Activated naive CD8-positive, alpha-beta T cell treated with anti-CD3 and anti-CD28 coated beads for 36 hours (primary cell): ENCODE measurements at regions not wholly inside any gene's neighbourhood (a gene's known extent, or its start where the extent isn't known, plus 50 kb on each side); places are given as distances from the start of the nearest gene placed in this dataset.
"Not testable (repeated sequence)": the region's sequence is repeated elsewhere in the genome, so short reads cannot be mapped to it uniquely, and the experiment has no call there.

Source experiments
- DNase-seq: peaks from one replicate; pipeline ENCODE4 v3.0.0; 2021
- H3K27ac Mint-ChIP-seq: one replicate; pipeline ENCODE4 v1.8.0; 2022; ENCODE audit warnings: mild to moderate bottlenecking, moderate library complexity, mixed read lengths
- H3K27me3 Mint-ChIP-seq: one replicate; pipeline ENCODE4 v1.8.0; 2022; ENCODE audit warnings: mild to moderate bottlenecking, mixed read lengths
- H3K36me3 Mint-ChIP-seq: one replicate; pipeline ENCODE4 v1.8.0; 2021; ENCODE audit warnings: mild to moderate bottlenecking, mixed read lengths
- H3K4me1 Mint-ChIP-seq: one replicate; pipeline ENCODE4 v1.8.0; 2021; ENCODE audit warnings: mixed read lengths
- H3K4me3 Mint-ChIP-seq: one replicate; pipeline ENCODE4 v1.8.0; 2022; ENCODE audit warnings: mild to moderate bottlenecking, moderate library complexity, mixed read lengths
- H3K9me3 Mint-ChIP-seq: one replicate; pipeline ENCODE4 v1.8.0; 2022; ENCODE audit warnings: mixed read lengths

DNA sequence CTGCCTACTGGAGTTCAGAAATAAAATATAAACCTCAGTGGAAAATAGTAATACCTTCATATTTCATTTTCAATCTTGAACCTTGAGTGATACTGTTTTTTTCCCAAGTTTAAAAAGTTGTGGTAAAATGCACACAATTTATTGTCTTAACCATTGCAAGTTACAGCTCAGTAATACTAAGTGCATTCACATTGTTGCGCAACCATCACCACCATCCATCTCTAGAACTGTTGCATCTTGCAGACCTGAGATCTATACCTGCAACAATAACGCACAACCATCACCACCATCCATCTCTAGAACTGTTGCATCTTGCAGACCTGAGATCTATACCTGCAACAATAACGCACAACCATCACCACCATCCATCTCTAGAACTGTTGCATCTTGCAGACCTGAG, 162.6 kb upstream of the PLGLB1 start:
- H3K4me1 Mint-ChIP-seq, H3K4me3 Mint-ChIP-seq, H3K27ac Mint-ChIP-seq, H3K36me3 Mint-ChIP-seq, H3K9me3 Mint-ChIP-seq, DNase-seq, H3K27me3 Mint-ChIP-seq: not testable (repeated sequence)

DNA sequence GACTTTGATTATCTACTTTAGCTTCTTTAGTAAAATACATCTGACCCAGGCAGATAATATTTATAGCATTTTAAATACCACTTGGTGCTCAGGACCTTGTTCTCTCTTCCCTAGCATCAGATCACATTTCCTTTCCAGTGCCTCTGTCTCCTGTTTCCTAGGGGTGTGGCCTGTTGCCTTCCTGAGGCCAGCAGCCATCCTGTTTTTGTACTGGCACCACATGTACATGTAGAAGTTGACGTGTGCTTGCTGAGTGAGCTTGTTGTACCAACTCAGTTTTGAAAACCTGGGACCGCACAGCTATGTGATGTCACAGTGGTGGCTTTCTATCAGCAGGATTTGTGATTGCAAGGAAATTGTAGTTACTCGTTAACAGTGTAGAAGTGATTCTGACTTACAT, 167.6 kb upstream of the PLGLB1 start:
- not testable (repeated sequence) for DNase-seq, H3K4me1 Mint-ChIP-seq

DNA sequence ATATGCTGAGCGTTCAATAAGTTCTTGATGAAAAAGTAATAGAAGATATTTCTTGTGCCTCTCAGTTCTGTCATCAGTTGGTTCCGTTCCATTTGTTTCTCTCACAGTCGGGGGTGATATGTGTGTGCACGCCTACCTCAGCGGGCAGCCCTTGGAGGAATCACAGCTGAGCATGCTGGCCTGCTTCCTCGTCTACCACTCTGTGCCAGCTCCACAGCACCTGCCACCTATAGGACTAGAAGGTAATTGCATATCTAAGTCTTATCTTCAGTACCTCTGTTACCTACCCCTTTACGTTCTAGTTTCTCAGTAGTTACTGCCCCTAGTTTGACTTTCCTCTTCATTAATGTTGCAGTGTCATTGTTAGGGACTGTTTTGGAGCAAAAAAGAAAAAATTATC, 171.7 kb upstream of the PLGLB1 start:
- H3K4me3 Mint-ChIP-seq, H3K36me3 Mint-ChIP-seq: not testable (repeated sequence)

More for the DNA sequence above, 167.6 kb upstream of the PLGLB1 start:
- H3K27ac Mint-ChIP-seq, H3K4me3 Mint-ChIP-seq, H3K36me3 Mint-ChIP-seq, H3K27me3 Mint-ChIP-seq, H3K9me3 Mint-ChIP-seq: not testable (repeated sequence)

DNA sequence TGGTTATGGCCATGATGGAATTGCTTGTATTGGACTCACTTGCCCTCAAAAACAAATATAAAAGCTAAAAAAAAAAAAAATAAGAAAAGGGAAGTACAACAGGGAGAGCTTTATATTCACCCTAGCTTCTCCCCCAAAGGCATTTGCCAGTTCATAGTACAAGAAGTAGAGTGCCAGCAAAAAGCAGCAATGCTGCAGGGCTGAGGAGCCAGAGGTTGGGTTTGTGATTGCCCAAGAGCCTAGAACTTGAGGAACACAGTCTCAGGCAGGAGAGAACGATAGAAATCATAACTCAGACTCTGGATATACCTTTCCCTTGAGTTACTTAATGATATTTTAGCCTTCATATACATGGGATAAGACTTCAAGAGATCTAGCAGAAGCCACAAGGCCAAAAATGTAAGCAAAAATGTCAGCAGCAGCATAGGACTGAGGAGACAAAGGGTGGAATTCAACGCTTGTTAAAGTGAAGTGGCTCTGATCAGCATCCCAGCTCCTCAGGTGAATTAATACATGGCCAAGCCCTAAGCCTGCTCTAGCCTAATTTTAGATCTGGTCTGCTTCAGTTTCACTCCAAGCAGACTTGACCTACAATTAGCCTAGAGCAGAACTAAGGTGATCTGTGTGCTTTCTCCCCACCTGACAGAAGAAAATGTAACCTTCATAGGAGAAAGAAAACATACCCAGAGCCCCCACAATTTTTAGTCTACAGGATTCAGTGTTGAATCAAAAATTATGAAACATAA, 172.8 kb upstream of the PLGLB1 start:
- not testable (repeated sequence) for H3K27me3 Mint-ChIP-seq, H3K4me3 Mint-ChIP-seq, H3K36me3 Mint-ChIP-seq, DNase-seq, H3K9me3 Mint-ChIP-seq, H3K4me1 Mint-ChIP-seq, H3K27ac Mint-ChIP-seq

More for the DNA sequence above, 171.7 kb upstream of the PLGLB1 start:
- H3K4me1 Mint-ChIP-seq, DNase-seq, H3K27ac Mint-ChIP-seq, H3K27me3 Mint-ChIP-seq, H3K9me3 Mint-ChIP-seq: not testable (repeated sequence)

DNA sequence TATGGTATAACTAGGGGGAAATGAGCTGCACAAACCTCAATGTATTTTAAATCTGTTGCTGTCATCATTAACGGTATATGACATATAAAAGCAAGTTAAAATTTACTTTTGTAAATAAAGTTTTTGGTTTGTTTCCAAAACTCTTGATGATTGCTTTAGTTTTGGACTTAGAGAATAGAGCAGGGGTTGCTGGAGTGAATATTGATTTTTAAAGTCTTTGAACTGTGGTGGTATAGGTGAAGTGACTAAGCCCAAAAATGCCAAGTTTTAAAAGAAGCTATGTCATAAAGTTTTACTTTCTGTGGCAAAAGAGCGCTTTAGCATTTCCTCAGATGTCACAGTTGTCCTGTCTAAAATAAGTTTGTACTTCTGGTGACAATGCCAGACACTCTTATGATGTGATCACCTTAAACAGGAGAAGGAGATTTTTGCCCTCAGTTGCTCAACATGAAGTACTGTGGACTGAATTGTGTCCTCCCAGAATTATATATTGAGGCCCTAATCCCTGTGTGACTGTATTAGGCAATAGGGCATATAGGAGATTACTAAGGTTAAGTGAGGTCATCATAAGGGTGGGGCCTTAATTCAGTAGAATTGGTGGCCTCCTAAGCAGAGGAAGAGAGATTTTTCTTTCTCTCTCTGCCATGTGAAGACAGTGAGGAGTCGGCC, 175.2 kb upstream of the PLGLB1 start:
- not testable (repeated sequence) for H3K4me3 Mint-ChIP-seq, H3K9me3 Mint-ChIP-seq, H3K27me3 Mint-ChIP-seq, H3K4me1 Mint-ChIP-seq, H3K27ac Mint-ChIP-seq, DNase-seq, H3K36me3 Mint-ChIP-seq

DNA sequence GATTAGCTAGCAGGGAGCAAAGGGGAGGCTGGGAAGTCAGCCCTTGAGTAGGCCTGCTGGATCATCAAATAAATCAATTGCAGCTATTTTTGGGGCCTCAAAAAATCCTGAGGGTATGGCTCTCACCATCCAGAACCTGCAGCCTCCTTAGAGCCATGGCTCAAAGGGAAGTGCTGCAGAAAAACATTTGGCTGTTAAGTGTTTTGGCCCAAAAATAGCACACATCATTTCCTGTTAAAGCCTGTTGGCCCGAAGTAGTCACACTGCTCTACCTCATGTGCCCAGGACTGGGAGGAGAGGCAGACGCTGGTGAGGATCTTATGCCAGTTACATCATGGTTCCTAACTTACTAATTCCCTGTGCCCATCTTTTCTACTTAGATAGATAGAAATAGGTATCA, 176.8 kb upstream of the PLGLB1 start:
- not testable (repeated sequence) for H3K36me3 Mint-ChIP-seq, H3K4me1 Mint-ChIP-seq, DNase-seq, H3K27me3 Mint-ChIP-seq, H3K27ac Mint-ChIP-seq, H3K9me3 Mint-ChIP-seq, H3K4me3 Mint-ChIP-seq

DNA sequence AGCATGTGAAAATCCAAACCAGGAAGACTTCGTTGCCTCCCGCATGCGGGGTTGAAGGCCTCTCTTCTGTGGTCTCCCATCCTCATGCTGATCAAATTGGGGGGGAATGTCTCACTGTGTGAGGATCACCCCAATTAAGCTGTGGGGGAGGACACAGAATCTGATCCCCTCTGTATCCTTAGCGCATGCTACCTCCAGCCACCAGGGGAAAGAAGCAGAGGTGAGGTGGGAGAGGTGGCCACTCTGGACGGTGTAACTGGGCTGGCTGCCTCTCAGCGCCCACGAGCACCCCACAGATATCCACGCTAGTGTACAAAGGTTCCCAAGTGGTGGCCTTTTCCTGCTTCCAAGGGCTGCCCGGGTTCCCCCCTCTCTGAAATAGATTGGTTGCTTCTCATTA, 177.6 kb upstream of the PLGLB1 start:
- not testable (repeated sequence) for H3K27ac Mint-ChIP-seq, DNase-seq, H3K4me3 Mint-ChIP-seq, H3K36me3 Mint-ChIP-seq, H3K9me3 Mint-ChIP-seq, H3K27me3 Mint-ChIP-seq, H3K4me1 Mint-ChIP-seq

DNA sequence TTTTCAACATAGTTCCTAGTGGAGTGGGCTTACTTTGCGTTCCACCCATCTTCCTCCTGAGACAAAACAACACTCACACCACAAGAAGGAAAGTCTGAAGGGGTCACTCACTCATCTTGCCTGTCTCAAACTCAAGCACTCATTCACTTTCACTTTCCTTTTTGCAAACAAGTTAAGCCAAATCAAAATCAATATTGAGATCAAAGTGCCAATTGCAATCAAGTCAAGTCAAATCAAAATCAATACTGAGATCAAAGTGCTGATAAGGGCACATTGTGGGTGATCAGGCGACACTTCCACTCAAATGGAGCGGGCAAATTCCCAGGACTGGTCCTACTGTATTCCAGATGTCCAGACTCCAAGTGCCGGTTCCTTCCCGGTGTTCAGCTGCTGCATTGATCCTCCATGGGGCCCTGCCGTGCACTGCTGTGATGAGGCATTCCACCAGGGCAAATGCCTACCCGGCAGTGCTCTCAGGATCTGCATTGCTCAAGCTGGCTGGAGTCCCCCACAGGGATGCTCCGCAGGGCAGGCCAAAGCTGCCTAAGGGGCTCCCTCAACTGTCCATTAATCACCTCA, 183.0 kb upstream of the PLGLB1 start:
- DNase-seq, H3K27me3 Mint-ChIP-seq, H3K4me1 Mint-ChIP-seq, H3K27ac Mint-ChIP-seq, H3K36me3 Mint-ChIP-seq, H3K9me3 Mint-ChIP-seq, H3K4me3 Mint-ChIP-seq: not testable (repeated sequence)

DNA sequence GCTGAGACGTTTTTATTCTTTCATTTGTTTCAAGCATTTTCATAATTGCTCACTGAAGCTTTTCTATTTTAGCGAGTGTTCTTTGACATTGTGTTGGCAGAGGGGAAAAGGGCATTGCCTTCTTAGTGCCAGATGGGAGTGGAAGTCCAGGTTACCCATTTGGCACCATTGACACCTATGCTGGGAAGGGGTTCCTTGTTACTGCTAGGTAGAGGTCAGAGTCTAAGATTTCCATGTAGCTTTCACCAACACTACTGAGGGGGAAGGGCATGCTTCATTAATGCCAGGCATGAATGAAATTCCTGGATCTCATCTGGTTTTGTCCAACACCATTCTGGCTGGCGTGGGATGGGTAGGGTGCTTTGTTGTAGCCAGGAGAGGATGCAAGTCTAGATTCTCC, 191.3 kb upstream of the PLGLB1 start:
- H3K36me3 Mint-ChIP-seq, H3K4me1 Mint-ChIP-seq, H3K9me3 Mint-ChIP-seq, H3K27ac Mint-ChIP-seq, H3K27me3 Mint-ChIP-seq, H3K4me3 Mint-ChIP-seq, DNase-seq: not testable (repeated sequence)

DNA sequence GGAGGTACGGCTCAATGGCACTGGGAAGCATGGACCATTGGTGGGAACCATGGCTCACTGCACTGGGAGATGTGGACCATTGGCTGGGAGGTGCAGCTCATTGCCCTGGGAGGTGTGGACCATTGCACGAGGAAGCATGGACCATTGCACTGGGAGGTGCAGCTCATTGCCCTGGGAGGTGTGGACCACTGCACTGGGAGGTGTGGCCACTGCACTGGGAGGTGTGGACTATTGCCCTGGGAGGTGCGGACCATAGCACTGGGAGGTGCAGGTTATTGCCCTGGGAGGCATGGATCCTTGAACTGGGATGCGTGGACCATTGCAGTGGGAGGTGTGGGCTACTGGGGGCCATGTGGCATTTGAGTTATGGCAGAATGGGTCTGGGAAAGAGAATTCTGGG, 195.4 kb upstream of the PLGLB1 start:
- not testable (repeated sequence) for H3K27me3 Mint-ChIP-seq, DNase-seq, H3K27ac Mint-ChIP-seq, H3K4me3 Mint-ChIP-seq, H3K4me1 Mint-ChIP-seq, H3K36me3 Mint-ChIP-seq, H3K9me3 Mint-ChIP-seq

DNA sequence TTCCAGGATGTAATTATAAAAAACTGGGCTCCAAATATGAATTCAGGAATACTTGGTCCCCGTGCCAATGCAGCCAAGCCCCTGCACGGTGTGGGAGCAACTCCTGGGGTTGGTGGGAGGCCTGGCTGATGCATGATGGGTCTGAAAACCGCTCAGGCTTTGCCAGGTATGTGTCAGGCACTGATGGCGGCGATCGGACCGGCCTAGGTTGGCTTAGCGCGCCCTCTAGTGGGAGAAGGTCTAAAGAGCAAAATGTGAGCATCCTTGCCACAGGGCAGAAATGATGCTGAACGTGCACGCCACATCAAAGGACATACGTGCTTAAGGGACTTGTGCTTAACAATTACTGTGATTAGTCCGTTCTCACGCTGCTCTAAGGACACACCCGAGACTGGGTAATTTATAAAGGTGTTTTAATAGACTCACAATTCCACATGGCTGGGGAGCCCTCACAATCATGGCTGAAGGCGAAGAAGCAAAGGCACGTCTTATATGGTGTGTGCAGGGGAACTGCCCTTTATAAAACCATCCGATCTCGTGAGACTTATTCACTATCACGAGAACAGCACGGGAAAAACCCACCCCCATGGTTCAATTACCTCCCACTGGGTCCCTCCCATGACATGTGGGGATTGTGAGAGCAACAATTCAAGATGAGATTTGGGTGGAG, 196.2 kb upstream of the PLGLB1 start:
- H3K27ac Mint-ChIP-seq: not testable (repeated sequence)

DNA sequence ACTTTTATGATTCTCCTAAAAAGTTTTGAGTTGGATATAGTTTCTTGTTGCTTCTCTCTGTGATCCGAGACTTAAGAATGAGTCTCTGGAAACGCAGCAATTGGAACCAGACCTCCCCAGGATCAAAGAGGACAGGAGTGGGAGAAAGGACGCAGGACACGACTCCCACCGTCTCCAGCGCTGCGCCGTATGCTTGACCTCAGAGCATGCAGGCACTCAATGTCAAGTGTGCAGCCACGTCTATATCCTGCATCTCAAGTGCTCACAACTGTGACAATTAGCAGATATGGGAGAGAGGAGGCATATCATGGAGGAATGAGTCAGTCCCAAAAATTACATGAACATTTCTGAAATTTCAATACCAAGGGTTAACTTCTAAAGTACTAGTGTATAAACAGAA, 199.0 kb upstream of the PLGLB1 start:
- DNase-seq, H3K27me3 Mint-ChIP-seq, H3K36me3 Mint-ChIP-seq, H3K4me1 Mint-ChIP-seq, H3K9me3 Mint-ChIP-seq, H3K4me3 Mint-ChIP-seq, H3K27ac Mint-ChIP-seq: not testable (repeated sequence)

More for the DNA sequence above, 196.2 kb upstream of the PLGLB1 start:
- peak; percentile 56 for DNase-seq
- H3K4me1 Mint-ChIP-seq, H3K4me3 Mint-ChIP-seq, H3K36me3 Mint-ChIP-seq, H3K27me3 Mint-ChIP-seq, H3K9me3 Mint-ChIP-seq: not testable (repeated sequence)

DNA sequence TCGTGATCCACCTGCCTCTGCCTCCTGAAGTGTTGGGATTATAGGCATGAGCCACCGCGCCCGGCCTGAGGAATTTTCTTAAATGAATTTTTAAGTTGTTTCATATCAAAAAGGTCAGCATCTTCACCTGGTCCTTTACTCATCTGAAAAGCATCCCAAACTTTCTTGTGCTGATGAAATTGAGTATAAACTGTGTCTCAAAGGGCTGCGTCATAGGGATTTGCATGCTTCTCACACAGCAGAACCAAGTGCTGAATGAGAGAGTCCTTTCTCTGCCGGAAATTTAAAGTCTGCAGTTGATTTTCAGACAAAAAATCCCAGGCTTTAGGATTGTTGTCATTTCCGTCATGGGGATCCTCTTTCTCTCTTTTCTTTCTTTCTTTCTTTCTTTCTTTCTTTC, 200.5 kb upstream of the PLGLB1 start:
- DNase-seq, H3K4me3 Mint-ChIP-seq, H3K27ac Mint-ChIP-seq, H3K4me1 Mint-ChIP-seq, H3K36me3 Mint-ChIP-seq, H3K27me3 Mint-ChIP-seq, H3K9me3 Mint-ChIP-seq: not testable (repeated sequence)

DNA sequence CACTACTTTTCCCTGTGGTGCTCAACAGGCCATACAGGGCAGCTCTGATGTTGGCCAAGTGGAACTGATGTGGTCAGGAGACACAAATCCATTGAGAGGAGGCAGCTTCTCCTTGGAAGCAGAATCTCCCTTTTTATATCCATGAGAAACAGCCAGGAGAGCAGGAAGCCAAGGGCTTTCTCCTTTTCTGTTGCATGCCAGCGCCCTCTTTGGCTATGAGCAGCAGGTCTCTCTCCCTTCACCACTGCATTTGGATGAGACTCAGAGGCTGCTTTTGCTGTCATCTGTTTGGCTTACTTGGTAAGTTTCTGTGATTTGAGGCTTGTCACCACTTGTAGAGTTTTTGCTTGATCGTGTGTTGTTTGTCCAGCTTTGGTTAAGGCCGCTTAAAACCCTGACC, 202.2 kb upstream of the PLGLB1 start:
- H3K4me3 Mint-ChIP-seq, DNase-seq, H3K27ac Mint-ChIP-seq, H3K36me3 Mint-ChIP-seq, H3K4me1 Mint-ChIP-seq, H3K27me3 Mint-ChIP-seq, H3K9me3 Mint-ChIP-seq: not testable (repeated sequence)

DNA sequence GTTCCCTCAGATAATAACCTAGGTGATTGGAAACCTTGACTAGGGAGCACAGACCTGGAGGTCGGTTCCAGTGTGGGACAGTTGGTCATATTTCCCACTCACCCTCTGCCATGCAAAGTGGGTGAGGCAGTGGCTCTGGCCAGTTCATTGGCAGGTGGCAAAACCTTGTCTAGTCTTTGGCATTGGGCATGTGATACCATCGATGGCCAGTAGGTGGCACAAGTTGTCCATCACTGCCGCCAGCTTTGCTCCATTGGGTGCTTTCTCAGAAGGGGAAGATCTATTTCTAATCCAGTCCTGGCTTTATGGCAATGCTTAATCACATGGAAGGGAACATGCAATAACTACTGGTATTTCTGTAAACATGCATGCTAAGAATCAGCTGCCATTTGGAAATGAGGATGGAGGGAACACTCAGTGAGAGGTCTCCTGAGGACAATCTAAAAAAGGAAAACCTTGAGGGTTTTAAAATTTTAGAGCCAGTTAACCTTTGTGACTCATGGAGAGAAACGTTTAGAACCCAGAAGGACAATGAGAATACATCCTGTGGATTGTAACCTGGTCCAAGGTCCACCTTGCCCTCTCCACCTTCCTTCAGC, 207.5 kb upstream of the PLGLB1 start:
- DNase-seq, H3K4me3 Mint-ChIP-seq, H3K4me1 Mint-ChIP-seq, H3K9me3 Mint-ChIP-seq, H3K27ac Mint-ChIP-seq, H3K36me3 Mint-ChIP-seq, H3K27me3 Mint-ChIP-seq: not testable (repeated sequence)
